K562 (cell line): ENCODE measurements at regions not wholly inside any gene's neighbourhood (a gene's known extent, or its start where the extent isn't known, plus 50 kb on each side); places are given as distances from the start of the nearest gene placed in this dataset.

ENCODE experiments used
- ATAC-seq: fragments of 200-7000 bp; cut with Tn5 transposase; 3 replicates; pipeline ENCODE4 v1.9.1; 2020; ENCODE audit warnings: moderate library complexity
- BruUV-seq: library from RNA; stranded (reverse); fragments of 400-500 nt; replicated peaks from 2 replicates; lab custom pipeline; 2021; lab: Mats Ljungman, UMichigan
- CTCF ChIA-PET: fragments of 300-600 bp; formaldehyde crosslinking; extraction: SDS; loops from one replicate; lab custom pipeline; 2021; ENCODE audit warnings: low intra/inter-chr PET ratio; lab: Yijun Ruan, JAX
- POLR2A ChIA-PET: fragments of 300-600, 350-650 bp; sonication (Branson Sonifier 250); formaldehyde crosslinking; extraction: SDS; loops from one replicate; lab custom pipeline; 2021; ENCODE audit warnings: antibody characterized with exemption, inconsistent platforms; lab: Yijun Ruan, JAX
- DNase-seq, 4 experiments: peaks; one replicate each; pipeline versions ENCODE4 v3.0.0 to v3.0.0-alpha.2; 2011 to 2018; ENCODE audit warnings: low spot score in 3 of 4, mixed read lengths in 3 of 4; ENCODE audit errors: extremely low read depth in 1 of 4
- FAIRE-seq: peaks from 2 replicates; lab custom pipeline; 2011; peaks lifted over from hg19 to GRCh38; lab: Jason Lieb, UNC
- H2AFZ ChIP-seq: 2 replicates; pipeline ENCODE4 v1.6.0; 2011; ENCODE audit warnings: low read depth, low read length, control low read depth, inconsistent platforms
- H3K27ac ChIP-seq: fragments of 200-600 bp; 3 replicates; pipeline ENCODE4 v1.8.0; 2011; ENCODE audit warnings: low read depth, mild to moderate bottlenecking, control low read depth, inconsistent platforms, low read length, moderate library complexity, mixed read lengths; ENCODE audit errors: extremely low read depth
- H3K27me3 ChIP-seq, 2 experiments: fragments of 300-600 bp in 1 of 2; 2 replicates in 1 of 2; 3 replicates in 1 of 2; pipeline versions ENCODE4 v1.6.0 to v1.8.0; 2011; ENCODE audit warnings: inconsistent platforms in 2 of 2, low read length in 2 of 2, mild to moderate bottlenecking in 1 of 2, mixed read lengths in 1 of 2, moderate library complexity in 1 of 2; ENCODE audit not compliant: control insufficient read depth in 2 of 2, insufficient read depth in 2 of 2
- H3K36me3 ChIP-seq: fragments of 300-600 bp; 3 replicates; pipeline ENCODE4 v1.8.0; 2011; ENCODE audit warnings: mild to moderate bottlenecking, low read length, inconsistent platforms; ENCODE audit not compliant: control insufficient read depth, insufficient read depth
- H3K4me1 ChIP-seq, 2 experiments: fragments of 200-600 bp in 1 of 2; replicated peaks in 1 of 2; 2 replicates in 1 of 2; 3 replicates in 1 of 2; pipeline versions ENCODE4 v1.5.1 to v1.8.0; 2011; ENCODE audit warnings: inconsistent platforms in 2 of 2, low read length in 2 of 2, mild to moderate bottlenecking in 1 of 2, mixed read lengths in 1 of 2, moderate library complexity in 1 of 2; ENCODE audit not compliant: control insufficient read depth in 2 of 2, insufficient read depth in 2 of 2
- H3K4me2 ChIP-seq: 2 replicates; pipeline ENCODE4 v1.6.1; 2011; ENCODE audit warnings: low read length, control low read depth, inconsistent platforms, mixed read lengths; ENCODE audit not compliant: insufficient read depth
- H3K4me3 ChIP-seq: fragments of 200-600 bp; sonication (generic), shearing (Covaris generic); 2 replicates; pipeline ENCODE4 v1.5.1; 2016; ENCODE audit warnings: control low read depth, inconsistent platforms
- H3K79me2 ChIP-seq: fragments of 200-600 bp; 3 replicates; pipeline ENCODE4 v1.8.0; 2011; ENCODE audit warnings: low read length, inconsistent platforms; ENCODE audit not compliant: control insufficient read depth, insufficient read depth
- H3K9ac ChIP-seq, 2 experiments: 2 replicates each; pipeline versions ENCODE4 v1.6.0 to v1.6.1; 2011; ENCODE audit warnings: low read depth in 2 of 2, low read length in 2 of 2, control low read depth in 1 of 2, inconsistent platforms in 1 of 2, mild to moderate bottlenecking in 1 of 2, mixed read lengths in 1 of 2; ENCODE audit not compliant: insufficient read depth in 1 of 2
- H3K9me1 ChIP-seq: one replicate; pipeline ENCODE4 v1.6.0; 2011; ENCODE audit warnings: inconsistent platforms, mild to moderate bottlenecking, low read length, moderate library complexity; ENCODE audit not compliant: control insufficient read depth, insufficient read depth
- H3K9me3 ChIP-seq: replicated peaks from 2 replicates; pipeline ENCODE4 v1.5.1; 2011; ENCODE audit warnings: low read depth, low read length, inconsistent platforms; ENCODE audit not compliant: control insufficient read depth, insufficient read depth
- H4K20me1 ChIP-seq: replicated peaks from 2 replicates; pipeline ENCODE4 v1.6.1; 2011; ENCODE audit warnings: low read length, inconsistent platforms, mixed read lengths; ENCODE audit not compliant: control insufficient read depth, insufficient read depth
- ADNP ChIP-seq: fragments of 200-800 bp; sonication (Bioruptor generic); IDR thresholded peaks from 2 replicates; pipeline ENCODE4 v1.6.1; 2016; ENCODE audit warnings: missing genetic modification characterization, missing compliant biosample characterization
- CREBBP ChIP-seq: IDR thresholded peaks from one replicate; pipeline ENCODE4 v1.6.1; 2012; ENCODE audit warnings: low read depth, mild to moderate bottlenecking, control low read depth, inconsistent platforms, low read length
- FOXA1 ChIP-seq: fragments of 450-650 bp; IDR thresholded peaks from 2 replicates; pipeline ENCODE4 v1.6.1; 2016; ENCODE audit warnings: mild to moderate bottlenecking, borderline replicate concordance
- GABPB1 ChIP-seq: sonication (generic); formaldehyde crosslinking; IDR thresholded peaks from 2 replicates; pipeline ENCODE4 v1.8.0; 2022; ENCODE audit warnings: mild to moderate bottlenecking, missing genetic modification reagents
- GATAD2B ChIP-seq: fragments of 450-650 bp; IDR thresholded peaks from 2 replicates; pipeline ENCODE4 v1.6.1; 2017; ENCODE audit warnings: mild to moderate bottlenecking, borderline replicate concordance
- HOXB6 ChIP-seq: fragments of 250-450 bp; sonication (Bioruptor Pico); IDR thresholded peaks from 2 replicates; pipeline ENCODE4 v1.5.1; 2022; ENCODE audit warnings: mild to moderate bottlenecking, borderline replicate concordance
- MTA3 ChIP-seq: fragments of 450-650 bp; formaldehyde crosslinking; IDR thresholded peaks from 2 replicates; pipeline ENCODE4 v1.6.1; 2017; ENCODE audit warnings: mild to moderate bottlenecking, borderline replicate concordance
- NEUROD1 ChIP-seq: fragments of 150-350 bp; IDR thresholded peaks from 2 replicates; pipeline ENCODE4 v1.6.1; 2014; ENCODE audit warnings: borderline replicate concordance, low read length, low read depth; ENCODE audit not compliant: partially characterized antibody
- NR2C2 ChIP-seq, 2 experiments: fragments of 200-800 bp in 1 of 2; sonication (Bioruptor generic) in 1 of 2; sonication (generic) in 1 of 2; formaldehyde crosslinking in 1 of 2; IDR thresholded peaks; 2 replicates each; pipeline versions ENCODE4 v1.6.1 to v1.8.0; 2016 to 2022; ENCODE audit warnings: mild to moderate bottlenecking in 1 of 2, missing compliant biosample characterization in 1 of 2, missing genetic modification characterization in 1 of 2, missing genetic modification reagents in 1 of 2
- NRF1 ChIP-seq, 2 experiments: fragments of 450-650 bp; IDR thresholded peaks in 1 of 2; conservative IDR thresholded peaks in 1 of 2; 2 replicates each; pipeline ENCODE4 v1.6.1; 2014; ENCODE audit warnings: mild to moderate bottlenecking in 2 of 2
- OTX1 ChIP-seq: fragments of 450-650 bp; formaldehyde crosslinking; IDR thresholded peaks from 2 replicates; pipeline ENCODE4 v1.4.0; 2022; ENCODE audit warnings: mild to moderate bottlenecking
- POLR2B ChIP-seq: fragments of 450-650 bp; IDR thresholded peaks from 2 replicates; pipeline ENCODE4 v1.6.1; 2018; ENCODE audit warnings: low read depth; ENCODE audit not compliant: partially characterized antibody
- POLR2H ChIP-seq: IDR thresholded peaks from 2 replicates; pipeline ENCODE4 v1.6.1; 2016; ENCODE audit warnings: missing genetic modification characterization, low read depth, mild to moderate bottlenecking, control low read depth, missing compliant biosample characterization, moderate library complexity
- TRIM28 ChIP-seq: fragments of 450-650 bp; IDR thresholded peaks from 2 replicates; pipeline ENCODE4 v1.6.1; 2017
- ZNF184 ChIP-seq: sonication (generic); formaldehyde crosslinking; IDR thresholded peaks from 2 replicates; pipeline ENCODE4 v1.5.0; 2020; ENCODE audit warnings: missing genetic modification reagents
- ZNF316 ChIP-seq: fragments of 450-650 bp; IDR thresholded peaks from 2 replicates; pipeline ENCODE4 v1.6.1; 2016
- ZNF699 ChIP-seq: fragments of 250-450 bp; sonication (Bioruptor Pico); IDR thresholded peaks from 2 replicates; pipeline ENCODE4 v1.8.0; 2021; ENCODE audit warnings: mild to moderate bottlenecking, moderate library complexity; ENCODE audit not compliant: insufficient replicate concordance
- WGBS: fragments of 100-300 bp; shearing (Covaris generic); methylation state at CpG from one replicate; pipeline ENCODE4 v1.1.6; 2016; ENCODE audit warnings: low coverage, mixed read lengths; ENCODE audit not compliant: insufficient coverage; ENCODE audit errors: missing lambda C conversion rate; 5-methylcytosine and 5-hydroxymethylcytosine counted together
- in situ Hi-C: fragments of 300-500 bp; cut with MboI; formaldehyde crosslinking; loops from 4 replicates; pipeline ENCODE4 v1.15.0; 2018; ENCODE audit warnings: inconsistent platforms, mixed read lengths
- intact Hi-C: fragments of 100-400 bp; cut with micrococcal nuclease; formaldehyde crosslinking; loops from 2 replicates; pipeline ENCODE4 v1.14.2; 2022
- TF ChIP-seq, protein P1 (sequence below): fragments of 450-650 bp; IDR thresholded peaks from 2 replicates; pipeline ENCODE4 v1.6.1; 2016
- TF ChIP-seq, protein P2 (sequence below): fragments of 250-450 bp; sonication (Bioruptor Pico); IDR thresholded peaks from 2 replicates; pipeline ENCODE4 v1.4.0; 2020; ENCODE audit warnings: mild to moderate bottlenecking

DNA sequence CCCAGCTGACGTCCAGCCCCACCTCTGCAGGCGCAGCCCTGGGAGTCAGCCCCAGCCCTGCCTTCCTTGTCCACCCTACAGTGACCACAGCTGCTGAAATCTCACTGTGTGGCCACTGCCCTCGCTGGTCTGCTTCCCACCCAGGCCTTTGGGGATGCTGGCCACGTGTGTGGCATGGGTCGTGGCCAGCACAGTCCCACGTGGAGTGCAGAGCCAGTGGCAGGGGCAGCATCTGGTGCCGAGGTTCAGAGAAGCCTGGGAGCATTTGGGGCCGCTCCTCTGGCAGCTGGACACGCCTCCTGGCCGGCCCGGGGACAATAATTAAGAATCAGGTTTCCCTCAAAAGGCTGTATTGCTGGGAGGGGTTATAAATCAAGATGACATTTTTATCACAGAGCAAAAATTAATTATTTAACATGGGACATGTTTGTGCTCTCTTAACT, 92.1 kb downstream of the HMX1 start:
- no peaks in the 10 kb centered on the region for H3K79me2 ChIP-seq
- intact Hi-C loops (no loop called here), in situ Hi-C loops (no loop called here)
- H3K4me1 ChIP-seq = no peaks in the 10 kb centered on the region; a peak in 1 of 5 replicates
- TF ChIP-seq ZNF184 = no peak
- TF ChIP-seq GABPB1 (CRISPR knock-in tag) = no peak
- TF ChIP-seq ADNP (tag) = no peak
- TF ChIP-seq, protein P1, sequence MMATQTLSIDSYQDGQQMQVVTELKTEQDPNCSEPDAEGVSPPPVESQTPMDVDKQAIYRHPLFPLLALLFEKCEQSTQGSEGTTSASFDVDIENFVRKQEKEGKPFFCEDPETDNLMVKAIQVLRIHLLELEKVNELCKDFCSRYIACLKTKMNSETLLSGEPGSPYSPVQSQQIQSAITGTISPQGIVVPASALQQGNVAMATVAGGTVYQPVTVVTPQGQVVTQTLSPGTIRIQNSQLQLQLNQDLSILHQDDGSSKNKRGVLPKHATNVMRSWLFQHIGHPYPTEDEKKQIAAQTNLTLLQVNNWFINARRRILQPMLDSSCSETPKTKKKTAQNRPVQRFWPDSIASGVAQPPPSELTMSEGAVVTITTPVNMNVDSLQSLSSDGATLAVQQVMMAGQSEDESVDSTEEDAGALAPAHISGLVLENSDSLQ = no peak
- TF ChIP-seq ZNF699 (CRISPR knock-in tag) = no peak
- no peak for TF ChIP-seq NEUROD1
- TF ChIP-seq GATAD2B = no peak
- TF ChIP-seq, protein P2, sequence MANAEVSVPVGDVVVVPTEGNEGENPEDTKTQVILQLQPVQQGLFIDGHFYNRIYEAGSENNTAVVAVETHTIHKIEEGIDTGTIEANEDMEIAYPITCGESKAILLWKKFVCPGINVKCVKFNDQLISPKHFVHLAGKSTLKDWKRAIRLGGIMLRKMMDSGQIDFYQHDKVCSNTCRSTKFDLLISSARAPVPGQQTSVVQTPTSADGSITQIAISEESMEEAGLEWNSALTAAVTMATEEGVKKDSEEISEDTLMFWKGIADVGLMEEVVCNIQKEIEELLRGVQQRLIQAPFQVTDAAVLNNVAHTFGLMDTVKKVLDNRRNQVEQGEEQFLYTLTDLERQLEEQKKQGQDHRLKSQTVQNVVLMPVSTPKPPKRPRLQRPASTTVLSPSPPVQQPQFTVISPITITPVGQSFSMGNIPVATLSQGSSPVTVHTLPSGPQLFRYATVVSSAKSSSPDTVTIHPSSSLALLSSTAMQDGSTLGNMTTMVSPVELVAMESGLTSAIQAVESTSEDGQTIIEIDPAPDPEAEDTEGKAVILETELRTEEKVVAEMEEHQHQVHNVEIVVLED (CRISPR knock-in tag) = no peak
- no peak for TF ChIP-seq POLR2H (tag)
- no peak for TF ChIP-seq ZNF316
- TF ChIP-seq NR2C2 (CRISPR knock-in tag; IDR thresholded peaks at IDR 0.05) = no peak
- TF ChIP-seq NR2C2 (tag; IDR thresholded peaks at IDR 0.05) = no peak
- TF ChIP-seq FOXA1 = no peak
- no peak for TF ChIP-seq MTA3
- TF ChIP-seq NRF1 (conservative IDR thresholded peaks at IDR 0.05 in 1 of 2, IDR thresholded peaks at IDR 0.05 in 1 of 2) = no peak
- no peak for TF ChIP-seq CREBBP
- TF ChIP-seq OTX1 = no peak
- no peak for TF ChIP-seq TRIM28
- TF ChIP-seq HOXB6 (CRISPR knock-in tag) = no peak
- no peak for TF ChIP-seq POLR2B
- H3K9me3 ChIP-seq = no peaks in the 10 kb centered on the region
- H3K27ac ChIP-seq = no peak overlapping the region
- POLR2A ChIA-PET = interaction anchor here (0.5 kb wide), 1 partner anchor 66 kb away, joined by 3 read pairs; no protein-coding TSS in a partner anchor
- no peaks in the 10 kb centered on the region for H3K36me3 ChIP-seq
- H2AFZ ChIP-seq = no peak overlapping the region
- no peak overlapping the region for H3K4me3 ChIP-seq
- 0% methylated on average over 11 of the region's 11 CpGs for WGBS
- CTCF ChIA-PET = no interaction called here
- no TSS peak for BruUV-seq
- H3K9ac ChIP-seq = no peak overlapping the region
- peaks cover 0 to 12% of the 10 kb centered on the region in 2 experiments; a peak in 1 of 5 replicates for H3K27me3 ChIP-seq
- FAIRE-seq = no peak
- no peaks in the 10 kb centered on the region for H3K9me1 ChIP-seq
- DNase-seq = no peak
- peaks cover 4% of the 10 kb centered on the region; the same call in 1 of the 2 replicates for H4K20me1 ChIP-seq
- H3K4me2 ChIP-seq = no peak overlapping the region
- no peak for ATAC-seq
